Spleen (tissue), 7 donors: ENCODE measurements at regions not wholly inside any gene's neighbourhood (a gene's known extent, or its start where the extent isn't known, plus 50 kb on each side); places are given as distances from the start of the nearest gene placed in this dataset.

Experiments used
- POLR2AphosphoS5 ChIP-seq, 3 donors: sonication (generic); formaldehyde crosslinking; IDR thresholded peaks; one replicate each; pipeline ENCODE4 v1.5.1; 2017; ENCODE audit warnings: antibody characterized with exemption in 3 of 3
- TF ChIP-seq, protein P1 (sequence below), 11 experiments: fragments of 200-600 bp in 7 of 11; fragments of 450-650 bp in 4 of 11; sonication (generic) in 4 of 11; IDR thresholded peaks in 8 of 11; conservative IDR thresholded peaks in 3 of 11; 1 replicate in 7 of 11; 2 replicates in 4 of 11; pipeline versions ENCODE4 v1.4.0 to v1.8.0; 2016 to 2021; ENCODE audit warnings: antibody characterized with exemption in 11 of 11, inconsistent platforms in 4 of 11, mild to moderate bottlenecking in 1 of 11
- donor health status: DM: no; HTN: no; CAD: no; lungs with moderate emphysema.
- donor health status: DM: no; HTN: no; CAD: no.
- donor health status: DM: no; HTN: no; CAD: no.

DNA sequence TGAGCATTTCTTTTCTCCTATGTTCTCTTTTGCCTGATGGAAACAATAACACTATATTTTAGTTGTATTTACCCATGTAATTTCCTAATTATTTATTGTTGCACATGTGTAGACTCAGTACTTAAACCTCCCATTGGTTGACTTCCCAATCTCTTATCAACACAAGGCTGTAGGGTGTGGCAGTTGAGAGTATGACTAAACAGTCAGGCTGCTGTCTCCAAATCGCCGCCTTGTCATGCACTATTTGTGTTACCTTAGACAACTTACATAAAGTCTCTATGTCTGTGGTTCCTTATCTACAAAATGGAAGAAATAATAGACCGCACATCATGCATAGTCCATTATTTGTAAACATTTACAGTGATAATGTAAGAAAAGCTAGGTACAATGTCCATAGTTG, 68.9 kb upstream of the EFNA5 start:
- TF ChIP-seq POLR2AphosphoS5 (IDR thresholded peaks at IDR 0.05), result no peak
- TF ChIP-seq, protein P1, sequence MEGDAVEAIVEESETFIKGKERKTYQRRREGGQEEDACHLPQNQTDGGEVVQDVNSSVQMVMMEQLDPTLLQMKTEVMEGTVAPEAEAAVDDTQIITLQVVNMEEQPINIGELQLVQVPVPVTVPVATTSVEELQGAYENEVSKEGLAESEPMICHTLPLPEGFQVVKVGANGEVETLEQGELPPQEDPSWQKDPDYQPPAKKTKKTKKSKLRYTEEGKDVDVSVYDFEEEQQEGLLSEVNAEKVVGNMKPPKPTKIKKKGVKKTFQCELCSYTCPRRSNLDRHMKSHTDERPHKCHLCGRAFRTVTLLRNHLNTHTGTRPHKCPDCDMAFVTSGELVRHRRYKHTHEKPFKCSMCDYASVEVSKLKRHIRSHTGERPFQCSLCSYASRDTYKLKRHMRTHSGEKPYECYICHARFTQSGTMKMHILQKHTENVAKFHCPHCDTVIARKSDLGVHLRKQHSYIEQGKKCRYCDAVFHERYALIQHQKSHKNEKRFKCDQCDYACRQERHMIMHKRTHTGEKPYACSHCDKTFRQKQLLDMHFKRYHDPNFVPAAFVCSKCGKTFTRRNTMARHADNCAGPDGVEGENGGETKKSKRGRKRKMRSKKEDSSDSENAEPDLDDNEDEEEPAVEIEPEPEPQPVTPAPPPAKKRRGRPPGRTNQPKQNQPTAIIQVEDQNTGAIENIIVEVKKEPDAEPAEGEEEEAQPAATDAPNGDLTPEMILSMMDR (IDR thresholded peaks at IDR 0.05 in 8 of 11, conservative IDR thresholded peaks at IDR 0.05 in 3 of 11), result no peak
